Nephron (organoid): ENCODE measurements at regions not wholly inside any gene's neighbourhood (a gene's known extent, or its start where the extent isn't known, plus 50 kb on each side); places are given as distances from the start of the nearest gene placed in this dataset.

Source experiments
- H3K27ac Mint-ChIP-seq, 3 experiments: 2 replicates each; pipeline ENCODE4 v1.8.0; 2020; ENCODE audit warnings: mixed read lengths in 3 of 3, mild to moderate bottlenecking in 2 of 3, moderate library complexity in 1 of 3
- H3K27me3 Mint-ChIP-seq: 2 replicates; pipeline ENCODE4 v1.8.0; 2021; ENCODE audit warnings: low read depth, mild to moderate bottlenecking, moderate library complexity, mixed read lengths
- H3K36me3 Mint-ChIP-seq: 2 replicates; pipeline ENCODE4 v1.8.0; 2020; ENCODE audit warnings: low read depth, mixed read lengths
- H3K4me1 Mint-ChIP-seq: 2 replicates; pipeline ENCODE4 v1.8.0; 2020; ENCODE audit warnings: mixed read lengths
- H3K4me3 Mint-ChIP-seq, 3 experiments: 2 replicates each; pipeline ENCODE4 v1.8.0; 2020; ENCODE audit warnings: mild to moderate bottlenecking in 3 of 3, mixed read lengths in 3 of 3, moderate library complexity in 2 of 3
- H3K9me3 Mint-ChIP-seq: 2 replicates; pipeline ENCODE4 v1.8.0; 2020; ENCODE audit warnings: mixed read lengths
- CTCF ChIP-seq, 3 experiments: fragments of 200-600 bp; sonication (generic); IDR thresholded peaks; one replicate each; pipeline ENCODE4 v1.5.0; 2021; ENCODE audit warnings: antibody characterized with exemption in 3 of 3; ENCODE audit not compliant: unreplicated experiment in 3 of 3

- H3K9me3 Mint-ChIP-seq = no peaks in the 10 kb centered on the region
- H3K27ac Mint-ChIP-seq = no peak overlapping the region
- H3K4me1 Mint-ChIP-seq = peaks cover 5% of the 10 kb centered on the region
- H3K36me3 Mint-ChIP-seq = no peaks in the 10 kb centered on the region
- H3K27me3 Mint-ChIP-seq = peaks cover 3% of the 10 kb centered on the region
- no peak overlapping the region for H3K4me3 Mint-ChIP-seq
- TF ChIP-seq CTCF (IDR thresholded peaks at IDR 0.05; ENCODE audit: unreplicated experiment in 3 of 3) = no peak
Measured at GRCh38 chr2:6111781-6112261, 419.6 kb downstream of the SOX11 start.

- H3K27ac Mint-ChIP-seq = no peak overlapping the region
- H3K36me3 Mint-ChIP-seq = no peaks in the 10 kb centered on the region
- no peak overlapping the region for H3K4me3 Mint-ChIP-seq
- TF ChIP-seq CTCF (IDR thresholded peaks at IDR 0.05; ENCODE audit: unreplicated experiment in 3 of 3) = no peak
- H3K9me3 Mint-ChIP-seq = no peaks in the 10 kb centered on the region
- H3K27me3 Mint-ChIP-seq = peaks cover 3% of the 10 kb centered on the region
- H3K4me1 Mint-ChIP-seq = peaks cover 5% of the 10 kb centered on the region
Measured at GRCh38 chr2:6113786-6114185, 421.6 kb downstream of the SOX11 start.

- H3K27me3 Mint-ChIP-seq = no peaks in the 10 kb centered on the region
- H3K36me3 Mint-ChIP-seq = no peaks in the 10 kb centered on the region
- no peaks in the 10 kb centered on the region for H3K4me1 Mint-ChIP-seq
- no peak overlapping the region for H3K4me3 Mint-ChIP-seq
- H3K9me3 Mint-ChIP-seq = no peaks in the 10 kb centered on the region
- no peak for TF ChIP-seq CTCF (IDR thresholded peaks at IDR 0.05; ENCODE audit: unreplicated experiment in 3 of 3)
- no peak overlapping the region for H3K27ac Mint-ChIP-seq
Measured at GRCh38 chr2:6127718-6128117, 435.5 kb downstream of the SOX11 start.

DNA sequence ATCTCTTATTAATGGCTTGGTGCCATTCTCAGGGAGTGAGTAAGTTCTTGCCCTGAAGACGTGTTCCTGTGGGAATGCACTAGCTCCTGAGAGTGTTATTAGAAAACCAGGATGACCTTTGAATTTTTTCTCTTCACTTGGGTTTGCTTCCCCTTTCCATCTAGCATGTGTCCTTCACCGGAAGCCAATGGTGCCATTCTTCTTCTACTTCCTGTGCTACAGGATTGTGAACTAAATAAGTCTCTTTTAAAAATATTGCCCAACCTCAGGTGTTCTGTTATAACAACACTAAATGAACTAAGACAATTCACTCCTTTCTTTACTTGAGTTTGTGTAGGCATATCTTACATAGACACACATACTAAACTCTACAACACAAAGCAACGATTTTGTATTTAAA lies 447.0 kb downstream of the SOX11 start:
- Mint-ChIP-seq H3K27ac (no peak overlapping the region), H3K36me3 (peaks cover 5% of the 10 kb centered on the region), H3K4me1 (no peaks in the 10 kb centered on the region), H3K9me3 (peaks cover 31% of the 10 kb centered on the region), H3K4me3 (no peak overlapping the region), H3K27me3 (no peaks in the 10 kb centered on the region)
- TF ChIP-seq CTCF (IDR thresholded peaks at IDR 0.05; ENCODE audit: unreplicated experiment in 3 of 3) = no peak

- Mint-ChIP-seq H3K27me3 (no peaks in the 10 kb centered on the region), H3K9me3 (peaks cover 33% of the 10 kb centered on the region), H3K4me3 (no peak overlapping the region), H3K27ac (no peak overlapping the region), H3K36me3 (peaks cover 5% of the 10 kb centered on the region), H3K4me1 (no peaks in the 10 kb centered on the region)
- no peak for TF ChIP-seq CTCF (IDR thresholded peaks at IDR 0.05; ENCODE audit: unreplicated experiment in 3 of 3)
Measured at GRCh38 chr2:6139916-6140315, 447.7 kb downstream of the SOX11 start.

DNA sequence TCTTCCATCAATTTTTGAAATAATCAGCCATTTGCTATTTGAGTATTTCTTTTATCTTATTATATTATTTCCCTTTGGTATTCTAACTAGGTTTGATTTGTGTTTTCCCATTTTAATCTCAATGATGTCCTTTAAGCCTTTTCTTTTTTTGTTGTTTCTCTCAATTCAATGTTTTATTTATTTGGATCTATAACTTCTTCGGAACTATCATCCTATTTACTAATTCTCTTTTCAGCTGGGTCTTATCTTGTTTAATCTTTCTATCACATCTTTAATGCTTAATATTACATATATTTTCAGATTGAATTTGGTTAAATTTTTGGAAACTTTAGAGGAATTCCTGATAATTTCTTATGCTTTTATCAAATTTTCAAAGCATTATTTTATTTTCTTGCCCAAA lies 448.3 kb downstream of the SOX11 start:
- Mint-ChIP-seq H3K36me3 (peaks cover 5% of the 10 kb centered on the region), H3K4me3 (no peak overlapping the region), H3K27ac (no peak overlapping the region), H3K27me3 (no peaks in the 10 kb centered on the region), H3K9me3 (peaks cover 33% of the 10 kb centered on the region), H3K4me1 (no peaks in the 10 kb centered on the region)
- no peak for TF ChIP-seq CTCF (IDR thresholded peaks at IDR 0.05; ENCODE audit: unreplicated experiment in 3 of 3)
